Gastrocnemius medialis (tissue), 4 donors: ENCODE measurements at regions not wholly inside any gene's neighbourhood (a gene's known extent, or its start where the extent isn't known, plus 50 kb on each side); places are given as distances from the start of the nearest gene placed in this dataset.

Experiments
- ATAC-seq, 2 donors: fragments of 150-250 bp; one replicate each; pipeline ENCODE4 v1.9.1; 2016
- DNase-seq, 2 donors: peaks; one replicate each; pipeline ENCODE4 v3.0.0-alpha.2; 2019
- H3K27ac ChIP-seq, 4 donors: fragments of 200-600 bp; sonication (generic); 1 replicate in 1 of 4; 2 replicates in 3 of 4; pipeline ENCODE4 v1.5.1; 2016 to 2018; ENCODE audit warnings: mild to moderate bottlenecking in 2 of 4, moderate library complexity in 1 of 4
- H3K27me3 ChIP-seq, 3 donors: fragments of 200-600 bp; sonication (generic) in 2 of 3; 1 replicate in 1 of 3; 2 replicates in 2 of 3; pipeline versions ENCODE4 v1.5.1 to v1.6.0; 2016 to 2019; ENCODE audit warnings: mild to moderate bottlenecking in 1 of 3, moderate library complexity in 1 of 3
- H3K36me3 ChIP-seq, 2 donors: fragments of 200-600 bp; sonication (generic) in 1 of 2; one replicate each; pipeline ENCODE4 v1.5.1; 2017 to 2018
- H3K4me1 ChIP-seq, 2 donors: fragments of 200-600 bp; sonication (generic) in 1 of 2; one replicate each; pipeline ENCODE4 v1.5.1; 2016 to 2017; ENCODE audit warnings: mild to moderate bottlenecking in 2 of 2
- H3K4me3 ChIP-seq, 4 donors: fragments of 200-600 bp; sonication (generic) in 3 of 4; 1 replicate in 1 of 4; 2 replicates in 3 of 4; pipeline ENCODE4 v1.5.1; 2016 to 2019; ENCODE audit warnings: mild to moderate bottlenecking in 2 of 4
- H3K9me3 ChIP-seq, 3 donors: fragments of 200-600 bp; sonication (generic) in 2 of 3; 1 replicate in 1 of 3; 2 replicates in 2 of 3; pipeline ENCODE4 v1.5.1; 2016 to 2019
- CTCF ChIP-seq, 5 experiments: fragments of 450-650 bp in 3 of 5; fragments of 200-600 bp in 2 of 5; sonication (generic) in 2 of 5; IDR thresholded peaks in 4 of 5; conservative IDR thresholded peaks in 1 of 5; 1 replicate in 4 of 5; 2 replicates in 1 of 5; pipeline ENCODE4 v1.5.1; 2016 to 2019; ENCODE audit warnings: antibody characterized with exemption in 5 of 5, mild to moderate bottlenecking in 3 of 5, moderate library complexity in 3 of 5
- POLR2A ChIP-seq, 2 donors: fragments of 450-650 bp; IDR thresholded peaks; one replicate each; pipeline ENCODE4 v1.6.1; 2017; ENCODE audit warnings: antibody characterized with exemption in 2 of 2, mild to moderate bottlenecking in 2 of 2, moderate library complexity in 2 of 2
- in situ Hi-C, 4 donors: fragments of 200-750 bp; cut with MboI; loops; one replicate each; pipeline versions ENCODE4 v1.15.0 to v1.8.0; 2017; ENCODE audit warnings: low sequenced_read_pairs in 4 of 4
- intact Hi-C: fragments of 100-400 bp; cut with DNase I; formaldehyde crosslinking; loops from one replicate; pipeline ENCODE4 v1.15.1; 2023; ENCODE audit warnings: low total_unique reads

DNA sequence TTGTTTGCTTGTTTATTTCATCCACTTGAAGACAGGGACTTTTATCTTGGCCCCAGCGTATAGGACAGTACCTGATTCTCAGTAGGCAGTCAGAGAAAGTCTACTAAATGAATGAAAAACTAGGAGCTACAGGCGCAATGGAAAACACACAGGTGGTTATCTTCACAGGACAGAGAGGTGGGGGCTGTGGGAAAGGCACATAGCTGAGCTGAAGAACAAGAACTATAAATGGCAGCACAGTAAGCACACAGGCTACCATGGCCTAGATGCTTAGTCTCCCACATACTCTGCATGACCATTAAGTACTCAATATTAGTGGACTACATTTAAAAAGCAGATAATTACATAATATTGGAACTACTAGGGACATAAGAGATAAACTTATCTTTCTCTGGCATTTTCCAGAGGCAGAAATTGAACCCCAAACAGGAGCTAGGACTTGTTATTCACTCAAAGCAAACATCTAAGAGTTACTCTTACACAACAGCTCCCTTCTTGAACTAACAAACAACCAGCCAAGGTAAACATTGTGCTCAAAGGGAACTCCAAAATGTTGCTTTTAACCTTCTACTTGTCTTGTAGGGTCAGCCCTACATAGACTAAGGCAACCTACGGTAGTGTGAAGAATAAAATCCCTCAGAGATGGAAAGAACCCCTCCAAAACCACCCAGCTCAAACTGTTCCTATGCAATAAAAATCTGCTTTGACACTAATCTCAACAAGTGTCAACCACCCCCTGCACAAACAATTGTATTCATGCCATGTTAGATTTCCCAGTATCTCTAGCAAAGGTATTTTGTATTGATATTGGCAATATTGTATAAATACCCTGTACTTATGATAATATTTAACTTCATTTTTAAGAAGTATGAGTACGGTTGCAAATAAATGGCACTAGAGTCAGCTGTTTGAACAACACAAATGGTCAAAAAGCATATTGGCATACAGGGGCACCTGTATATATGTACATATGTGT is 593.6 kb downstream of the KLHL13 start:
- H3K36me3 ChIP-seq = no peaks in the 10 kb centered on the region
- in situ Hi-C loops = no loop called here
- no peaks in the 10 kb centered on the region for H3K4me1 ChIP-seq
- no peaks in the 10 kb centered on the region for H3K27me3 ChIP-seq
- intact Hi-C loops = no loop called here
- no peaks in the 10 kb centered on the region for H3K9me3 ChIP-seq
- H3K4me3 ChIP-seq = no peak overlapping the region
- DNase-seq = no peak
- no peak for ATAC-seq
- H3K27ac ChIP-seq = no peak overlapping the region
- TF ChIP-seq CTCF (IDR thresholded peaks at IDR 0.05 in 4 of 5, conservative IDR thresholded peaks at IDR 0.05 in 1 of 5) = no peak
- TF ChIP-seq POLR2A (IDR thresholded peaks at IDR 0.05) = no peak

GRCh38 chrX:117517994-117518393 is 598.6 kb downstream of the KLHL13 start:
- intact Hi-C loops (no loop called here), in situ Hi-C loops (no loop called here)
- DNase-seq (no peak), ATAC-seq (no peak)
- H3K4me3 ChIP-seq = no peak overlapping the region
- no peaks in the 10 kb centered on the region for H3K4me1 ChIP-seq
- no peak overlapping the region for H3K27ac ChIP-seq
- no peaks in the 10 kb centered on the region for H3K36me3 ChIP-seq
- no peaks in the 10 kb centered on the region for H3K27me3 ChIP-seq
- TF ChIP-seq CTCF (IDR thresholded peaks at IDR 0.05 in 4 of 5, conservative IDR thresholded peaks at IDR 0.05 in 1 of 5) (no peak), POLR2A (IDR thresholded peaks at IDR 0.05) (no peak)
- no peaks in the 10 kb centered on the region for H3K9me3 ChIP-seq

GRCh38 chrX:117511379-117511778 is 605.2 kb downstream of the KLHL13 start:
- Histone ChIP-seq H3K27ac (no peak overlapping the region), H3K4me3 (no peak overlapping the region), H3K9me3 (no peaks in the 10 kb centered on the region), H3K36me3 (no peaks in the 10 kb centered on the region), H3K27me3 (no peaks in the 10 kb centered on the region), H3K4me1 (no peaks in the 10 kb centered on the region)
- no peak for ATAC-seq
- in situ Hi-C loops = no loop called here
- TF ChIP-seq CTCF (IDR thresholded peaks at IDR 0.05 in 4 of 5, conservative IDR thresholded peaks at IDR 0.05 in 1 of 5) (no peak), POLR2A (IDR thresholded peaks at IDR 0.05) (no peak)
- intact Hi-C loops = no loop called here
- DNase-seq = no peak

DNA sequence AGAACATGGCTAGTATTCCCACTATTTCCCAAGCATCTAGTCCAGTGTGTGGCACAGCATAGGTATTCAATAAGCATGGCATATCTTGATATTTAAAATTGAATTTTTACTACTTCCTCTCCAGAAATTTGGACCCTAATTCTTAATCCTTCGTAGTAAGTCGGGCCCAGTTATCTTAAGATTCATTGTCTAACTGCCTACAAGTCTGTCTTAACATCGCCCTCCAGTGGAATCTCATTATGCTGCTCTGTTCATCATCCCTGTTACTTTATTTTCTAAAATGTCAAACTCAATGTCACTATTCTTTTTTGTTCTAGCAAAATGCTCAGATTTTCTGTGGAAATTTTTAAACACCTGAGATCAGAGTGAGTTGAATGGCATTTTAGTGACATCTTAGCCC is 606.2 kb downstream of the KLHL13 start:
- intact Hi-C loops = no loop called here

More for the DNA sequence above, 606.2 kb downstream of the KLHL13 start:
- Histone ChIP-seq H3K9me3 (no peaks in the 10 kb centered on the region), H3K27ac (no peak overlapping the region), H3K4me1 (no peaks in the 10 kb centered on the region), H3K36me3 (no peaks in the 10 kb centered on the region), H3K4me3 (no peak overlapping the region), H3K27me3 (no peaks in the 10 kb centered on the region)
- DNase-seq = no peak
- in situ Hi-C loops = no loop called here
- ATAC-seq = no peak
- TF ChIP-seq POLR2A (IDR thresholded peaks at IDR 0.05) (no peak), CTCF (IDR thresholded peaks at IDR 0.05 in 4 of 5, conservative IDR thresholded peaks at IDR 0.05 in 1 of 5) (no peak)
